ENCODE measurements at regions not wholly inside any gene's neighbourhood (a gene's known extent, or its start where the extent isn't known, plus 50 kb on each side); places are given as distances from the start of the nearest gene placed in this dataset.

GRCh38 chr12:42957136-42957535 lies 367.6 kb upstream of the PRICKLE1 start:
- TF ChIP-seq EZH2 (IDR thresholded peaks at IDR 0.05; ENCODE audit: borderline replicate concordance), result no peak
- TF ChIP-seq CTCF (IDR thresholded peaks at IDR 0.05; ENCODE audit: poor library complexity), result no peak
- no peak for TF ChIP-seq EZH2phosphoT487 (IDR thresholded peaks at IDR 0.05; ENCODE audit: low read depth, severe bottlenecking, unreplicated experiment)
- no peaks in the 10 kb centered on the region for H3K9me2 ChIP-seq (replicated peaks; ENCODE audit: insufficient read depth)
- DNase-seq (ENCODE audit: low spot score), result no peak
- no peaks in the 10 kb centered on the region for H4K20me1 ChIP-seq (ENCODE audit: insufficient read depth, poor library complexity, severe bottlenecking)
- no peaks in the 10 kb centered on the region for H3K79me2 ChIP-seq
- no peak overlapping the region for H3K27ac ChIP-seq
- H3K4me2 ChIP-seq, result no peak overlapping the region
- no peak overlapping the region for H3K4me3 ChIP-seq
- H3K9me3 ChIP-seq (ENCODE audit: low read depth), result no peaks in the 10 kb centered on the region
- H3K27me3 ChIP-seq, result no peaks in the 10 kb centered on the region
- no peaks in the 10 kb centered on the region for H3K36me3 ChIP-seq (replicated peaks; ENCODE audit: insufficient read depth, low read depth)
- 83% methylated on average over 3 of the region's 3 CpGs for WGBS (ENCODE audit: low lambda C conversion rate, missing lambda C conversion rate)
- H2AFZ ChIP-seq, result no peak overlapping the region
- H3K4me1 ChIP-seq (ENCODE audit: insufficient read depth), result no peaks in the 10 kb centered on the region

GRCh38 chr12:42953021-42953420 lies 363.5 kb upstream of the PRICKLE1 start:
- Histone ChIP-seq H3K4me1 (ENCODE audit: insufficient read depth) (peaks cover 7% of the 10 kb centered on the region), H3K27me3 (no peaks in the 10 kb centered on the region), H3K79me2 (no peaks in the 10 kb centered on the region), H3K9me3 (ENCODE audit: low read depth) (no peaks in the 10 kb centered on the region), H3K4me3 (no peak overlapping the region), H3K9me2 (replicated peaks; ENCODE audit: insufficient read depth) (no peaks in the 10 kb centered on the region), H3K36me3 (replicated peaks; ENCODE audit: insufficient read depth, low read depth) (no peaks in the 10 kb centered on the region), H2AFZ (no peak overlapping the region), H3K4me2 (no peak overlapping the region), H3K27ac (no peak overlapping the region), H4K20me1 (ENCODE audit: insufficient read depth, poor library complexity, severe bottlenecking) (no peaks in the 10 kb centered on the region)
- WGBS (ENCODE audit: low lambda C conversion rate, missing lambda C conversion rate), result 100% methylated on average over 2 of the region's 2 CpGs
- DNase-seq (ENCODE audit: low spot score), result no peak
- no peak for TF ChIP-seq CTCF (IDR thresholded peaks at IDR 0.05; ENCODE audit: poor library complexity)

- Histone ChIP-seq H3K9me2 (replicated peaks; ENCODE audit: insufficient read depth) (no peaks in the 10 kb centered on the region), H3K4me3 (no peak overlapping the region), H4K20me1 (ENCODE audit: insufficient read depth, poor library complexity, severe bottlenecking) (no peaks in the 10 kb centered on the region), H3K4me2 (no peak overlapping the region), H3K9me3 (ENCODE audit: low read depth) (no peaks in the 10 kb centered on the region), H3K27me3 (no peaks in the 10 kb centered on the region), H3K79me2 (no peaks in the 10 kb centered on the region), H3K4me1 (ENCODE audit: insufficient read depth) (peaks cover 7% of the 10 kb centered on the region), H3K27ac (no peak overlapping the region), H3K36me3 (replicated peaks; ENCODE audit: insufficient read depth, low read depth) (no peaks in the 10 kb centered on the region), H2AFZ (no peak overlapping the region)
- no peak for DNase-seq (ENCODE audit: low spot score)
- WGBS (ENCODE audit: low lambda C conversion rate, missing lambda C conversion rate), result 92% methylated on average over 2 of the region's 2 CpGs
- TF ChIP-seq EZH2phosphoT487 (IDR thresholded peaks at IDR 0.05; ENCODE audit: low read depth, severe bottlenecking, unreplicated experiment) (no peak), EZH2 (IDR thresholded peaks at IDR 0.05; ENCODE audit: borderline replicate concordance) (no peak), CTCF (IDR thresholded peaks at IDR 0.05; ENCODE audit: poor library complexity) (no peak)
These were observed 357.4 kb upstream of the PRICKLE1 start for GRCh38 chr12:42946871-42947381.

GRCh38 chr12:42945927-42946326 lies 356.4 kb upstream of the PRICKLE1 start:
- Histone ChIP-seq H2AFZ (no peak overlapping the region), H3K4me2 (no peak overlapping the region), H3K36me3 (replicated peaks; ENCODE audit: insufficient read depth, low read depth) (no peaks in the 10 kb centered on the region), H3K9me3 (ENCODE audit: low read depth) (no peaks in the 10 kb centered on the region), H3K27me3 (no peaks in the 10 kb centered on the region), H3K27ac (no peak overlapping the region), H3K79me2 (no peaks in the 10 kb centered on the region), H3K9me2 (replicated peaks; ENCODE audit: insufficient read depth) (no peaks in the 10 kb centered on the region), H4K20me1 (ENCODE audit: insufficient read depth, poor library complexity, severe bottlenecking) (no peaks in the 10 kb centered on the region), H3K4me3 (no peak overlapping the region), H3K4me1 (ENCODE audit: insufficient read depth) (peaks cover 7% of the 10 kb centered on the region)
- DNase-seq (ENCODE audit: low spot score), result no peak
- TF ChIP-seq EZH2 (IDR thresholded peaks at IDR 0.05; ENCODE audit: borderline replicate concordance) (no peak), EZH2phosphoT487 (IDR thresholded peaks at IDR 0.05; ENCODE audit: low read depth, severe bottlenecking, unreplicated experiment) (no peak), CTCF (IDR thresholded peaks at IDR 0.05; ENCODE audit: poor library complexity) (no peak)
- 87% methylated on average over 2 of the region's 2 CpGs for WGBS (ENCODE audit: low lambda C conversion rate, missing lambda C conversion rate)
